ENCODE measurements at regions not wholly inside any gene's neighbourhood (a gene's known extent, or its start where the extent isn't known, plus 50 kb on each side); places are given as distances from the start of the nearest gene placed in this dataset.
A peak's percentile ranks its signal among the peaks of the same experiment; 100 is the strongest.

DNA sequence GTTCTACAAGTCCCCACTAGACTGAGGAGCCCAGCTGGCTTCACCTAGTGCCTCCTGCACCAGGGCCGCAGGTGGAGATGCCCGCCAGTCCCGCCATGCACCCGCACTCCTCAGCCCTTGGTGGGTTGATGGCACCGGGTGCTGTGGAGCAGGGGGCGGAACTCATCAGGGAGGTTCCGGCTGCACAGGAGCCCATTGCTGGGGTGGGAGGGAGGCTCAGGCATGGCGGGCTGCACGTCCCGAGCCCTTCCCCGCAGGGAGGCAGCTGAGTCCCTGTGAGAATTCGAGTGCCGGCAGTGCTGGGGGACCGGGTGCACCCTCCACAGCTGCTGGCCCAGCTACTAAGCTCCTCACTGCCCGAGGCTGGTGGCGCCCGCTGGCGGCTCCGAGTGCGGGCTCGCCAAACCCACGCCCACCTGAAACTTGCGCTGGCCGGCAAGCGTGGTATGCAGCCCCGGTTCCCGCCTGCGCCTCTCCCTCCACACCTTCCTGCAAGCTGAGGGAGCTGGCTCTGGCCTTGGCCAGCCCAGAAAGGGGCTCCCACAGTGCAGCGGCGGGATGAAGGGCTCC lies 252.7 kb upstream of the TCF4 start:
- no peak for DNase-seq

DNA sequence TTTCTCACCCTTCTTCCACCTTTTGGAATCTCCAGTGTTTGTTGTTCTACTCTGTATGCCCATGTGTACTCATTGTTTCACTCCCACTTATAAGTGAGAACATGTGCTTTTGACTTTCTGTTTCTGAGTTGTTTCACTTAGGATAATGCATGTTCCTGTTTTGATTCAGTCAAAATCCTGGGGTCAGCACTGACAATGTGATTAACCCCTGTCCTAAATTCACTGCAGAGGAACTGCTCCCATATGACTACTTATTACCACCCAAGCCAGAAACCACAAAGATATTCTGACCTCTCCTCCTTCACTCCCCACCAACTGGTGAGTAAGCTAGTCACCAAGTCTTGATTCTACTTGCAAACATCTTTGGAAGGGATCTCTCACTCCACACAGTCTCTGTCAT lies 251.4 kb upstream of the TCF4 start:
- no peak for DNase-seq

DNA sequence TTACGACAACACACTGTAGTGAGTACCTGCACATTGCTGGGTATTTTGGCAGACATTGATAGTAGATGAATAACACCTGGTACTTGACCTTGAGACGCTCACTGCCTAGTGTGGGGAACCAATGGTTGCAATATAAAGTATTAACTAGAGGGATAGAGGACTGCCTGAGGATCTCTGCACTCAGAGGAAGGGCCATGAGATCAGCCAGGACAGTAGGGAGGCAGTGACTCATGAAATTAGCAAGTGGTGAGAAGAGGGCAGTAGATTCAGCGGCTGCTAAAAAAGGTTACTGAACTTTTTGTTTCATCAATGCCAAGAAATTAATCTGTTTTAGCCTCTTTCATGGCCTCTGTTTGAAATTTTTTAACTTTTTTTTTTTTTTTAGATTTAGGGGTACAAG lies 250.8 kb upstream of the TCF4 start:
- DNase-seq = no peak

DNA sequence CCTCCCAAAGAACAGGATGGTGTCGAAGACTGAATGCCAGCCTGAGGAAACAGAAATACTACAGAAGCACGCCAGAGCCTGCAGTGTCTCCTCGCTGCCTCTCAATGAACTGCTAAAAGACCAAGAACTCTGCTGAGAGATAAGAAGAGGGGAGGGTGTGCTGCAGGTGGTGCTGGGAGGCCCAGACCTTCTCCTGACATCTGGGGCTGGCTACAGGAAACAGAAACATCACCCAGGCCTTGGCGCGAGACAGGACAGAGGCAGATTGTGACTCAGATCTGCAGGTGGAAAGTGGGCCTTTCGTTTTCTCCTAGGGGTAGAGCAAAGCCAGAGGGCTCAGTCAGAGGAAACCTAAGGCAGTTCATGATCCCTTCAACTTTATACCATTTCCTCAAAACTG lies 250.3 kb upstream of the TCF4 start:
- DNase-seq = no peak

DNA sequence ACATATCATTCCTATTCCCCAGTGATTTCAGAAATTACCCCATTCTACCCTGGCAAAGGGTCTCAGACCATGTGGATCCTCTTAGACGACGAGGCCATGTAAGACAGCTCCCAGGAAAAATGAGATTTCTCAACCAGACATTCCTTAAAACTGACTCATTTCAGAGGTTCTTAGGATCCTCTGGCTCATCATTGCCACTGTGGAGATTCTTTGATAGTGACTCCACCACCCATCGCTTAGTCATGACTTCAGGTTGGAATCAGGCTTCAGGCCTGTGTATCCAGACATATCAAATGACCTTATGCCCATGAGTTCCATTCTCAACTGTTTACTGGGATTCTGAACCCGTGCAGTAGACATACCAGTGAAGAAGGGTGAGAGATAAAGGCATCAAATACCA lies 245.6 kb upstream of the TCF4 start:
- no peak for DNase-seq

DNA sequence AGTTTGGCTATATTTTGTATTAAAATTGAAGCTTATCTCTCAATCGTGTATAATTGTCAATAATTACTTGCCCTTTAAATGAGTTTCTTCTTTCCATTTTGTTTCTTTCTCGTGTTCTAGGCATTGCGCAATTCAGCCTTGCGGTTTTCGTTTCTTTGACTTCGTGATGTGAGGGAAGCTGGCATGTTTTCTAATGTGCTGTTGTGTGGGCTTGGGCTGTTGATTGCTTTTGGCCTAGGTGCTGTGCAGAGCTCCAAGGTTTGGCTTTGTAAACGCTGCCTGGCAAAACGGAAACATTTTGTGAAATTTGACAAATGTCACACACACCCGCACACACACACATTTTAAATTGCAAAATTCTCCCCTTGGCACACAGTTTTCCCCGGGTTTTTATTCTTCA lies 242.6 kb upstream of the TCF4 start:
- no peak for DNase-seq

DNA sequence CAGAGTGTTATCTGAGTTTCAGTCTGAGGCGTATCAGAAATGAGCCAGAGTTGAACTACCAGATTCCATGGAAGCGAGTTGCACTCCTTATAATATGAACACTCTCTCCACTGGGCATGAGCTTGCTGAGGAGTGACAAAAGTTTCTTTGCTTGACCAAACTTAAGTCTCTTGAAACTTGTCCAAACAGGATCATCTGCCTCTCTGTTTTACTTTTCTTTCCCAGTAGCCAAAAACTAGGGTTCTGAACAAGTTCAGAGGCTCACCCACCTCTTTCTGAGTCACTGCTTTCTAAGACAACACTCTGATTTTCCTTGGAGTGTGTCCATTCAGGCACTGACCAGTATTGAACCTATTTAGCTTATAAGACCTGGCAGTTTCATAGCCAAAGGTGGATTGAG lies 233.2 kb upstream of the TCF4 start:
- no peak for DNase-seq

DNA sequence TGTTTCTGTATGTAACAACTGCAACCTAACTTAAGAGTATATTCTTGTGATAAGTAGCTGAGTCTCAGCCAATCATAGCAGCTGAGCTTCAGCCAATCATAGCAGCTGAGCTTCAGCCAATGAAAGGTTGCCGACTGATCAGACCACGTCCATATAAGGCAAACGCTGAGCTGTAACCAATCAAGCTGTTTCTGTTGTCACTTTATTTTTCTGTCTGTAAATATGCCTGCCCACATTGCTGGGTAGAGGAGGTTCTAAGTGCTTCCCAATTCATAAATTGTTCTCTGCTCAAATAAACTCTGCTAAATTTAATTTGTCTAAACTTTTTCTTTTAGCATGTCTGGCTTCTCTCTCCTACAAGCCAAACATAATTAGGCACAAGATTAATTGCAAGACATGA lies 231.5 kb upstream of the TCF4 start:
- DNase-seq = no peak

DNA sequence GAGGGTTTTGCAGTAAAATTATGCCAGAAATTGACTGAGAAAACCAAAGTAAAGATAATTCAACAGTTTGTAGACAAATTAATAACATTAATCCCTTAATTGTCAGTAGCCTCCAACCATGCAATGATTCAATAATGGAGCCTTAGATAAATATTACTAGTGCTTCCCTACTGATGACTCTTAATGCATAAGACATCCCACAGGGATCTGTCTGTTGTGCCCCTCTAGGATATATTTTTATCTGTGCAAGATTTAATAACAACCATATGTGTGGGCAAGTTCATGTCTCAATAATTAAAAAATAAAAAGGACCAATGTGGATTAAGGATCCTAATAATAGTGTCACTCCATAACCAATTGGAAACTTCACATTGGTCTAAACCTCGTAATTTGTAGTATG lies 230.3 kb upstream of the TCF4 start:
- no peak for DNase-seq

DNA sequence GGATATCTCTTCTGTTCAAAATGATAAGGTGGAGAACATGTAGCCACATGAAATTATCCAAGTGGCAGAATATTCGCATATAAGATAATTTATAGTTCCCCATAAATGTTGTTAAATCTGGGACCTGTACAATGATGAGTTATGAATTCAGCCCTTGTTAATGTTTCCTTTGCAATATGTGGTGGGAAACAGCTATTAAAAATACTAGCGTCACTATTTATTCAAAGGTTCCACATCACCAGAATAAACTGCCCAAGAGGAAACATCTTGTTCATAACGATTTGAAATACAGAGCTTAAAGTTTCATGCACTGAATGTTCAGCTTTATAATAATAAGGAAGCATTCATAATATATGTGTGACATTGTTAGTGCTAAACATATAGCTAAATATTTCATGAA lies 223.9 kb upstream of the TCF4 start:
- DNase-seq = no peak

DNA sequence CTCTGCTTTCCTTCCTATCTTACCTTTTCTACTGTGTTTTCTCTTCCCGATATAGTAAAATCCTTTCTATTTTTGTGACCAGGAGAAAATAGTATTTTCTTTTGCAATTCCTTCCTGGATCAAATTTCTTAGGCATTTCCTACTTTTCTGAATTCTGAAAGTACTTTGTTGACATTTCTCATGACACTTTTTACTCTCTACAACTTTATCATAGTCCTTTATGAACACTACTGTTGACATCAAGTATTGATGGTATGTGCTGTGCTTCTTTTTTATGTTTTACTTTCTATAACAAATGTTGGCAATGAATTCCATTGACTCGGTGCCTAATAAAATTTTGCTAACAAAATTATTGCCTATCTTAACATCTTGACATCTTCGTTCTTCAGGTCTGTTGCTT lies 217.7 kb upstream of the TCF4 start:
- no peak for DNase-seq

DNA sequence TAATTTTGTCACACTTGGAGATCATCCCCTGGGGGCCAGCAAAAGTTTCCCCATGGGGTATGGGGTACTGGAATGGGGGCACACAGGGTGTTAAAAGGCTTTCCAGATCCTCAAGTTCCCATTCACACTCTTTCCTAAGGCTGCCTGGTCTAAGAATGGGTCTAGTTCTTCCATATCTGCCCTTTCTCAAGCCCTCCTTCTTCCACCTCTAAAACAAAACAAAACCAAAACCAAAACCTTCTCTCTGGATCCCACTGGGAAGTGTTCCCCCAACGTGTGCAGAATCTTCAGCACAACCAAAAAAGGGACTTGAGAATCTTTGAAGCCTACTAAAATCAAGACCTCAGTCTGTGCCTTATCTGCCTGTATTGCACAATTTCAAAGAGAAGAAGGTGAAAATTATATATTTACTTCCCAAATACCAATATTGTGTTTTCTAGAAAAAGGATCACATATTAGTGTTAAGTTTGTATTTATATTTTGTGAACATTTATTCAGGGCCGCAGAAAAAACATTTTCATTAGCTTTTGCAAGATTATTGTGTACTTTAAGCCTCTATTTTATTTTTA lies 207.2 kb upstream of the TCF4 start:
- DNase-seq = no peak

DNA sequence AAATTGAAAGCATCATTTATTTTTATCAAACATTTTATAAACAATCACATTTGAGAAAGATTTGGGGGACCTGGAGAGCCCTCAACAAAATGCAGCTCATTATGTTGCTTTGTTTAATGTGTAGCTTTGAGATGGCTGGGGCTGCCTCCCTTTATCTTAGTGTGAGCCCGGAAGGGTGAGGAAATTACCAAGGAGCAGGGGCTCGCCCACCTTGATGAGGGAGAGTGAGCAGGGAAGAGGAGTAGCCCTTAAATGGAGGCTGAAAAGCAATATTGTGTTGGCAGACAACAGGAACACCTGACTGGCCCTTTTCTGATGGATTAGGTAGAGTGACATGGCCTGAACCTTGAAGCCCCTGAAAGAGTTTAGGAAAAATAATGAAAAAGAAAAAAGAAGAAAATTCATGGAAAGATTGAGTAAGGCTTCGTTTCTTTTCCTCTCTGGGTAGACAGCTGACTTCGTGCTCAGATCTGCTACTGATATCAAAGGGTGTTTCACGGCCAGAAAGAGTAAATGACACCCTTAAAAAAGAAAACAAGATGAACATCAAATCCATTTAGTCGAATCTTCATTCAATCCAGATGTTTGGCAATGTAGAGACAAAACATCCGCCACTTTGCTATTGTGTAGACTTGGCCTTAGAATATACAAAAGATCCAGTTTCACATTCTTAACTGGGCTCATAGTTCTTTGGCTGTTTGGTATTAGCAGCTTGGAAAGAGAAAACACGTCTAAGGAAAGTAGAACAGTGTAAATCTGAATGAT lies 206.5 kb upstream of the TCF4 start:
- no peak for DNase-seq

DNA sequence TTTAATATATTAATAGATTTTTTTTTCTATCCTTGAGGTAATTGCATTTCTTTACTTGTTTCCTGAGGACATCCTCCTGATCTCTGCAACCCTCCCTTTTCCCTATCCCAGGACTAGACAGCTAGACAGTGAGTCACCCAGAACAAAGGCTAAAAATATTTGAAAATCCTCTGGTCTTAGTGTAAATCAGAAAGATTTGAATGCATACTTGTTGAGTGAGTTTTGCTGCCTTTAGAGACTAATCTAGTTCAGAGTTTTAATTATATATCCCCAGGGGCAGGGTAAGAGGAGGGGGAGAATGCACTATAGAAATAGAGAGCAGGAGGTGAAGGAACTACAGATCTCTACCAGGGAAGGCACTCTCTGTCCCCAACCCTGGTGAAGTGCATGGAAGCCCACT lies 202.3 kb upstream of the TCF4 start:
- DNase-seq = no peak

DNA sequence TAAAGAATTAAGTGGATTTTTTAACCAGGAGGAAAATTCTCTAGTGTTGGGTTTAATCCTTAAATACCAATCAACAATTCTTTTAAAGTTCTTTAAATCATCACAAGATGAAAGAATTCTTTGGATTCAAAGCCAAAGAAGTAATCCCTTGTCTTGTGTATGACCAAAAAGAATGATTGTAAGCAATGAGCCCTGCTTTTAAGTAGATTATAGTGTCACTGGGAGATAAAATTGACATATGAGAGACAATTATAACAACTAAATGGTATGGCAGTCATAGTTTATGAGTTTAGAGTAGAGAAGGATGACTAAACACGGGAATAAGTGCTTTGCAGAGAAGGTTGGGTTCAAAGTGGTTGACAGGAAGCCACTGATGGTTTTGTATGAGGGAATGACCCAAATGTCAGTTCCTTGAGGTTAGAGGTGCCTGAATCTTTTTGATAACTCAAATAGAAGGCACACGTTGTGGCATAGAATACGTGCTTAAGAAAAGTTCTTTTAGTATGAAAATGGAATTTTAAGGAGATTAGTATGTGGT lies 199.6 kb upstream of the TCF4 start:
- no peak for DNase-seq

DNA sequence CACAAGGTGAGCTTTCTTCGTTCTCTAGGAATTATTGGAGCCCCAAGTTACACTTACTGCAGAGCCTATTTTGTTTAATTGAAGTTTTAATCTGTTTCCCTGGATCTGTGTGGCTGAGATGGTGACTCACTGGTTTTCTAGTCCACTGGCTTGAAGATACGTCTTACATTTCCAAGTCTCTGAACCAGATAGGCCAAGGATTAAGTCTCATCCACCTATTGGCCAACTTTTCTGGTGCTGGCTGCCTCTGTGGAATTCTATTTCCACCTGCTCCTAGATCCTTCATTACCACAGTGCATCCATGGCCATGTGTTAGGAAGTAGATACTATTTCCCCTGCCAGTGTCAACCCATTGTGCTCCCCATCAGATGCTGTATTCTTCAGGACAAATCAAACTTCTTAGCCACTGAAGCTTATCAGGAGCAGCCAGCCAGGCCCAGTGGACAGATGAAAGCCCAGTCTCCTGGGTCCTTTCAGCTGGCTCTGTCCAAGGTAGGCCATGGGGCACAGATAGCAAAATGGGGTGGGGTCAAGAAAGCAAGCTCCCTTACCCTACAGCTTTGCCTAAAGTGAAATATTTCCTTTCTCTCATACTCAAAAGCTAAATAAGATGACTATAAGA lies 198.8 kb upstream of the TCF4 start:
- no peak for DNase-seq

DNA sequence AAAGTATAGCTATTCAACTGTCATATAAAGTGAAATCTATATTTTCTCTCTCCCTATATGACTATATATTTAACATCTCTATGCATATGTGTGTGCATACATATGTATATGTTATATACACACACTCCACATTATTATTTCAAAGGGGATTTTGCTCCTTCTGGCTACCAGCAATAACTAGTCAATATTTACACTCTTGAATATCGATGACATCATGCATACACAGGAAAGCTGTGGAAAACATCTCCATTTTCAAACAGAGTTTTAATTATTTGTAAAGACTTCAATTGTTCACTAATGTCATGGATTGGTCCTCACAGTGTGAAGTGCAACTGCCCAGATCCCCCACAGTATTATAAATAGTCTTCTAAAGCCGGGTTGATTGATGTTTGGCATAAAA lies 195.9 kb upstream of the TCF4 start:
- DNase-seq = no peak

DNA sequence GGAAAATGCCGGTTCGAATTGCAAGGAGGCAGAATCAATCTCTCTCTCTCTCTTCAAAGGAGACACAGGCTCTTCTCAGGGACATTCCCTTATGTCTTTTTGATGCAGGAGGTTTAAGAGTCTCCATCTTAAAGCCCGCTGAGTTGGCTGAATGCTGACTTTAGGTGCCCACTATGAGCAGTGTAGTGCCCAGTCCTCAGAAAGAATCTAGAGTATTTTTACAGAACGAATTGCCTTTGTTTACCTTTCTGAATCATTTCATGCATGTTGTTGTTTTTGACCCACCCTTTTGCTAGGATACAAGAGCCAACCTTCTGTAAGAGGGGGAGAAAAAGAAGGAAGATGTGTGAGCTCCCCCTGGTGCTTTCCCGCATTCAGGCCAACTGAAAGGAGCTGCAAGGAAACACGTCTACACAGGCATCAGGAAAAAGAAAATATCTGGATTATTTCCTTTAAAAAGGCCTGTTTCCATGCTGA lies 193.5 kb upstream of the TCF4 start:
- DNase-seq = peak; percentile 65

DNA sequence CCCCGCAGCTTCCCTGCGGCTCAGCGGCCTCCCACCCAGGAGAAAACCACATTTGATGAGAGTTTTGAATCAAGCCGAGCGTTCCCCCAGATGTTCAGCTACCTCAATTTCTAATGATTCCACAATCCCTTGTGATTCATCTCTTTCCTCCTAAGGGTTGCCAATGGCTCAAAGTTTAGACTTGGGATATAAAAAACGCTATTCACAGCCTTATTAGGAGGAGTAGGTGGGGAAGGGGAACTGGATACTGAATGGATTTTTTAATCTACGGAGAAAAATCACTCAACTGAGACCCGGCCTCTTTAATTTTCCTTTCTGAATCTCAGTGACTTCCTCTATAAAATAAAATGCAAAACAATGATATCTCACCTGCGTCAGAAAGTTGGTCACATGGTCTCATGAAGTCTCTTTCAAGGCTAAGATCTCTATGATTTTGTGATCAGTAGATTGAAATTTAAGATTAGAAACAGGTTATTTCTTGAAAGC lies 192.6 kb upstream of the TCF4 start:
- peak; percentile 22 for DNase-seq

DNA sequence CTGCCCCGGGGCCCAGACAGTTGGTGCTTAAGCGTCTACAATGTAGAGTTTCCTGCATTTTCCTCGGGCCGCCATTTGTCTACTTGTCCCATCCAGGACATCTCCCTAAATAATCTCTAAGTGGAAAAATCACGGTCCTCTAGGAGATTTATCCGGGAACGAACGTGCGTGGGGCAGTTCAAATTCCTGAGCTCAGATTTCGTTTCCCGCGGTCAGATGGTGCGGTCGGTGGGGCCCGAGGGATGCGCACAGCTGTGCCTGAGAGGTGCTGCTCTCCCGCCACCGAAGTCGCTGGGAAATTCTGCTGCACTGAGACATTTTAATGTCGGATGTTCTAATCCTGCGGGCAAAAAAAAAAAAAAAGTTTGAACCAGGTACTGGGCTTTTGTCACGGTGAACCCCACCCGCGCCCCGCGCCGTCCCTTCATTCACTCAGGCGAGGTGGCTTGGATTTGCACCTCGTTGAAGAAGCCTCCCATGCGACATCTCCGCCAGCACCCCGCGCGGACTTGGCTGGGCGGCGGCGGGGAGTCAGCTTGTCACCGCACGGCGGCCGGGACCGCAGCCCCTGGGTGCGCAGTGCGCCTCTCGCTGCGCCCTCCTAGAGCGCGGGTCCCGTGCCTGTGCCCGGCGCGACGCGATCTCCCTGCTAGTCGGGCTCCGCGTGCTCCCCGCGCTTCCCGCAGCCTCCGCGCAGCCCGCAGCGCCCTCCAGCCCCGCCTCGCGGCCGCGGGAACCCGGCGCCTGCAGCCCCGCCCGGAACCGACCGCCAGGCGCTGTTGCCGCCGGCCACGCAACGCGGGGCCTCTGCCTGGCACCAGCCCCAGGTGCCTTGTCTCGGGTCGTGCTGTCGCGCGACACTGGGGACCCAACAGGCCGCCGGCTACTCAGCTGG lies 191.9 kb upstream of the TCF4 start:
- DNase-seq = peak; percentile 38

DNA sequence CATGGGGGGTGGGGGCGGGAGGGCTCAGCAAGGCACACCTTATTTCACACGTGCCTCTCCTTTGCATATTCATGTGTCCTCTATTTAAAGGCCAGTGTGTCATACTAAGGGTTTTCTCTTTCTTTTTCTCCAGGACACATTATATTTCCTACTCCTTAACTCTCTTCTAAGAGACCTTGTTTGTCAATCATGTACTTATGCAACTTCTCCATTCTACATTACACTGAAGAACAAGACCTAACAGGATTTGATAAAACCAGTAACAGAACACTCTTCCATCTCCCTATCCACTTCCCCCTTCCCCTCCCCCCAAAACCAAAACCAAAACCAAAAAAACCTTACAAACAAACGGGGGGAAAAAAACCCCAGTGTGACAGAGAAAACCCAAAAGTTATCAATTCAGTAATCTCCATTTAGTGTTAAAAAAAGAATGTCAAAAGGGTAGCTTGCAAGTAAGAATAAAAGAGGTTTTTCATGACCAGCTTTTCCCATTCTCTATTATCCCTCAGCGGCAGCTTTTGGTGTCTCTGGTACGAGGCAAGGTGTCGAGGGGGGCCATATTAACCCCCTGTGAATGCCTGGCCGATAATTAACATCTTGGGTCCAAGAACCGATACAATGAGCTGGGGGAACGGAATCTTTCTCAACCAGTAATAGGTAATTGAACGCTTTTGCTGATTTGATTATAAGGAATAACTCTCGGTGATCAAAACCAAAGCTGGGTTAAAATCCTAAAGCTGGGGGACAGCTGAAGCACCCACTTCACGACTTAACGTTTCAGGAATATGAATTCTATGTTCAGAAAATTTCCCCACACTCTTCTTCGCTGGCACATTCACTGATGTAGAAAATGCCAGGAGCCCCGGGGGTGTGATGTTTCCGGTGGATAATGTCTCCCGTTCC lies 191.0 kb upstream of the TCF4 start:
- peak; percentile 27 for DNase-seq

All from left kidney (tissue), 1 donor.